Thoracic aorta (tissue), 2 donors: ENCODE measurements at regions not wholly inside any gene's neighbourhood (a gene's known extent, or its start where the extent isn't known, plus 50 kb on each side); places are given as distances from the start of the nearest gene placed in this dataset.

Experiments
- ATAC-seq: fragments of 150-250 bp; one replicate; pipeline ENCODE4 v1.8.0; 2017; ENCODE audit warnings: low read depth; ENCODE audit not compliant: insufficient number of reproducible peaks, low FRiP score
- DNase-seq: peaks from one replicate; pipeline ENCODE4 v3.0.0-alpha.2; 2020; ENCODE audit warnings: low spot score
- H3K27ac ChIP-seq, 2 donors: fragments of 200-600 bp; sonication (generic); 1 replicate in 1 of 2; 2 replicates in 1 of 2; pipeline ENCODE4 v1.5.1; 2016; ENCODE audit warnings: mild to moderate bottlenecking in 2 of 2, moderate library complexity in 2 of 2
- H3K27me3 ChIP-seq: fragments of 200-600 bp; sonication (generic); replicated peaks from 2 replicates; pipeline ENCODE4 v1.6.0; 2016; ENCODE audit warnings: mild to moderate bottlenecking; ENCODE audit not compliant: insufficient read depth
- H3K36me3 ChIP-seq: fragments of 200-600 bp; sonication (generic); one replicate; pipeline ENCODE4 v1.5.1; 2016
- H3K4me1 ChIP-seq, 2 donors: fragments of 200-600 bp; sonication (generic); 1 replicate in 1 of 2; 2 replicates in 1 of 2; pipeline versions ENCODE4 v1.5.1 to v1.6.0; 2016; ENCODE audit warnings: low read depth in 2 of 2, mild to moderate bottlenecking in 1 of 2; ENCODE audit not compliant: control insufficient read depth in 1 of 2
- H3K4me3 ChIP-seq: fragments of 200-600 bp; sonication (generic); 2 replicates; pipeline ENCODE4 v1.5.1; 2016; ENCODE audit warnings: mild to moderate bottlenecking
- H3K9me3 ChIP-seq: fragments of 200-600 bp; sonication (generic); 2 replicates; pipeline ENCODE4 v1.5.1; 2016
- TF ChIP-seq, protein P1 (sequence below): fragments of 200-600 bp; sonication (generic); IDR thresholded peaks from one replicate; pipeline ENCODE4 v1.5.1; 2019; ENCODE audit warnings: antibody characterized with exemption

DNA sequence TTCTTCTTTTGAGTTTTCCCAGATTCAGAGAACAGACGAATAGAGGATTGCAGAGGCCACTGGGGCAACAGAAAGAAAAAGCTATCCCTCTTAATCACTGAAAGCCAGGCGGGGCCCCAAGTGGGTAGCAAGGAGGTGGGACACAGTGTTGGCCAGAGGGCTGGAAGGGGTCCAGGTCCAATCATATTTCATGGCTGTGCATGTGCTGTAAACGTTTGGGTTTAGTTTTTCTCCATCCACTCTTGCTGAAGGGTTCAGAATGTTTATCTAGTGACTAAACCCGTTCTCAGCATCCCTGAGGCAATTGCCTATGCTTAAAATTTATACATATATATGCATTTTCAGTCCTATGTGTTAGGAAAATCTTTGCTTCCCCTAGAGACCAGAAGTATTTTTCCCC, 99.4 kb upstream of the EPHA4 start:
- no peaks in the 10 kb centered on the region for H3K27me3 ChIP-seq
- H3K4me3 ChIP-seq = no peak overlapping the region
- DNase-seq (no peak), ATAC-seq (no peak)
- H3K9me3 ChIP-seq = no peaks in the 10 kb centered on the region
- TF ChIP-seq, protein P1, sequence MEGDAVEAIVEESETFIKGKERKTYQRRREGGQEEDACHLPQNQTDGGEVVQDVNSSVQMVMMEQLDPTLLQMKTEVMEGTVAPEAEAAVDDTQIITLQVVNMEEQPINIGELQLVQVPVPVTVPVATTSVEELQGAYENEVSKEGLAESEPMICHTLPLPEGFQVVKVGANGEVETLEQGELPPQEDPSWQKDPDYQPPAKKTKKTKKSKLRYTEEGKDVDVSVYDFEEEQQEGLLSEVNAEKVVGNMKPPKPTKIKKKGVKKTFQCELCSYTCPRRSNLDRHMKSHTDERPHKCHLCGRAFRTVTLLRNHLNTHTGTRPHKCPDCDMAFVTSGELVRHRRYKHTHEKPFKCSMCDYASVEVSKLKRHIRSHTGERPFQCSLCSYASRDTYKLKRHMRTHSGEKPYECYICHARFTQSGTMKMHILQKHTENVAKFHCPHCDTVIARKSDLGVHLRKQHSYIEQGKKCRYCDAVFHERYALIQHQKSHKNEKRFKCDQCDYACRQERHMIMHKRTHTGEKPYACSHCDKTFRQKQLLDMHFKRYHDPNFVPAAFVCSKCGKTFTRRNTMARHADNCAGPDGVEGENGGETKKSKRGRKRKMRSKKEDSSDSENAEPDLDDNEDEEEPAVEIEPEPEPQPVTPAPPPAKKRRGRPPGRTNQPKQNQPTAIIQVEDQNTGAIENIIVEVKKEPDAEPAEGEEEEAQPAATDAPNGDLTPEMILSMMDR = no peak
- H3K4me1 ChIP-seq = no peaks in the 10 kb centered on the region
- H3K27ac ChIP-seq = no peak overlapping the region
- H3K36me3 ChIP-seq = no peaks in the 10 kb centered on the region

DNA sequence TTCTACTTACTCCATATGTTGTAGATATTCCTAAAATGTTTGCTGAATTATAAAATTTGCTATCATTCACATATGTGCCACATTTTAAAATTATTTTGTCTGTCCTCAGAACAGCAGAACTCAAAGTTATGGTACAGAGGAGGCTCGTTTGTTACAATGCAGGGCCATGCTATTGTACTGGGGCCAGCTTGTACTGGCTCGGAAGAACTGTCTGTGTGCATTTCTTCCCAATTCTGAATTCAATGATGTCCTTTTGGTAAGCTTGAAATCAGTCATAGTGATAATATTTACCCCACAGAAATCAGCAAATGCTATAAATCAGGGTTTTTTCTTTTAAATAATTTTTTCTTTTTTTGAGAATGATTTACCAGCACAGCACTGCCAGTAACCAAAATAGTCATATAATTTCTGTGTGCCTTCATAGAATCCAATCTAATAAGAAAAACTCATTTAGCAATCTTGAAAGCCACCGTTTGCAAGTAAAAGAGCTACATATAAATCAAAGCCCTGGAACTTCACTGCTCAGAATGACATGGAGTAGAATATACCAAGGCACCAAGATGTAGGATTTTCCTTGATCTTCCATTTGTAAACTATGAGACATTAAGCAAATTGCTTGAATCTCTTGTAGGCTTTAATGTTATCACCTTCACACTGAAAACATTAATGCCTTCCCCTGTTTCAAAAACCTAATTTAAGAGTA, 90.7 kb upstream of the EPHA4 start:
- no peak overlapping the region for H3K4me3 ChIP-seq
- H3K36me3 ChIP-seq = no peaks in the 10 kb centered on the region
- DNase-seq = no peak
- ATAC-seq = no peak
- H3K27ac ChIP-seq = no peak overlapping the region
- TF ChIP-seq, protein P1 = no peak
- no peaks in the 10 kb centered on the region for H3K9me3 ChIP-seq
- no peaks in the 10 kb centered on the region for H3K4me1 ChIP-seq
- no peaks in the 10 kb centered on the region for H3K27me3 ChIP-seq

DNA sequence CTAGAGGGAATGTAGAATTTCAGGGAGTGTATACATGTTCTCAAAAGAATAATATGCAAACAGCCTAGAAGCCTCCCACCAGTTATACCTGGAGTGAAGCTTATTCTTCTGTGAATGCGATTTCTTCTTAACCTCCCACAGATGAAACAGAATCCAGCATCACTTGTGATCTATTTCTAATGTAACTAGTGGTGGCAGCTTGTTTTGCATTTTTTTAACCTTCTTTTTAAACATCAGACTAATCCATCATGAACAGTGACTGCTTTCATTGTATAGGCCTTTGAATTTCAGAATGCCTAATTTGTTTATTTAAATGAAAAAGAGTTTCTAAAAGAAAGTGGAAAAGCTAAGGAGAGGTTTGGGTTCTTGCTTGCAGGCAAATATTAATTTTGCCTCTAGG, 85.7 kb upstream of the EPHA4 start:
- TF ChIP-seq, protein P1 = no peak
- H3K27ac ChIP-seq = no peak overlapping the region
- no peak overlapping the region for H3K4me3 ChIP-seq
- no peak for ATAC-seq
- no peak for DNase-seq
- H3K36me3 ChIP-seq = no peaks in the 10 kb centered on the region
- H3K27me3 ChIP-seq = no peaks in the 10 kb centered on the region
- no peaks in the 10 kb centered on the region for H3K9me3 ChIP-seq
- H3K4me1 ChIP-seq = no peaks in the 10 kb centered on the region

DNA sequence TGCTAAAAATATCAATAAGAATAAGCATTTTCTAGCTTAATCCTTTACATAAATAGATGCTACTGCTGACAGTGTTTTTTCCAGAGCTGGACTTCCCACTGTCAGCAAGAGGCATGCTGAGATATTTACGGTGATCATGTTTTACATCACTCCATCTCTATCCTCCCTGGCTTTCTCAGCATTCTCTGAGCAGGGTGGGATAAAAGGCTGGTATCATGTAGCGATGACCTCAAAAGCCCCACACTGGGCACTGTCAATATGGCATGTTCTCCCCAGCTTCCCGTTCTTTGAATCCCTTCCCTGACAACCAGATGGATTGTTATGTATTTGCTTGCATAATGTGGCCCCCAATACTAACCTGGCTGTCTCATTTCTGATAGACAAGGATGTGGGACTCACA, 83.2 kb upstream of the EPHA4 start:
- DNase-seq (no peak), ATAC-seq (no peak)
- Histone ChIP-seq H3K9me3 (no peaks in the 10 kb centered on the region), H3K36me3 (no peaks in the 10 kb centered on the region), H3K4me3 (no peak overlapping the region), H3K4me1 (no peaks in the 10 kb centered on the region), H3K27ac (no peak overlapping the region), H3K27me3 (no peaks in the 10 kb centered on the region)
- TF ChIP-seq, protein P1 = no peak

DNA sequence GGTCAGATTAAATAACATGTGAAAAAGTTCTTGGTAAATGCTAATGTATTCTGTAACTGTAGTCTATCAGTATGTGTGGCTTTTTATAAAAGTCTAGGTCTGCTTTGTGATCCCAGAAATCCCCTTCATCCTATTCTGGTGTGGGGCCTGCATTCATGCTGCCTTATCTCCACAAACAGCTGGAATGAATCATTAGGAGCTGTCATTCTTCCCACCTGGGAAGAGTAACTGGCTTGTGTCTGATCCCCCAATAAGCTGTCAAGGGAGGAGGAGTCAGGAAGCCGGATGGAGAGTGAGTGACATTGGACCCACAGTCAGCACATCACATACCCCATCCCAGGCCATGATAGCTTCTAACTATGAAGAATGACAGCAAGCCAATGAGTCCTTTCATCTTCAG, 81.1 kb upstream of the EPHA4 start:
- ATAC-seq (no peak), DNase-seq (no peak)

More for the DNA sequence above, 81.1 kb upstream of the EPHA4 start:
- H3K36me3 ChIP-seq = no peaks in the 10 kb centered on the region
- no peaks in the 10 kb centered on the region for H3K27me3 ChIP-seq
- no peaks in the 10 kb centered on the region for H3K9me3 ChIP-seq
- H3K4me3 ChIP-seq = no peak overlapping the region
- no peak overlapping the region for H3K27ac ChIP-seq
- H3K4me1 ChIP-seq = peaks cover 0 to 7% of the 10 kb centered on the region in 2 donors
- TF ChIP-seq, protein P1 = no peak
